VCaP (cell line): ENCODE measurements at regions not wholly inside any gene's neighbourhood (a gene's known extent, or its start where the extent isn't known, plus 50 kb on each side); places are given as distances from the start of the nearest gene placed in this dataset.
A peak's percentile ranks its signal among the peaks of the same experiment; 100 is the strongest.

ENCODE experiments used
- H3K27ac ChIP-seq: fragments of 450-650 bp; 2 replicates; pipeline ENCODE4 v1.5.1; 2017
- CTCF ChIP-seq: fragments of 450-650 bp; conservative IDR thresholded peaks from 2 replicates; pipeline ENCODE4 v1.5.1; 2017; ENCODE audit warnings: mild to moderate bottlenecking, moderate library complexity

- TF ChIP-seq CTCF: no peak
Measured at GRCh38 chr5:57396701-57397100, 85.9 kb downstream of the ACTBL2 start.

DNA sequence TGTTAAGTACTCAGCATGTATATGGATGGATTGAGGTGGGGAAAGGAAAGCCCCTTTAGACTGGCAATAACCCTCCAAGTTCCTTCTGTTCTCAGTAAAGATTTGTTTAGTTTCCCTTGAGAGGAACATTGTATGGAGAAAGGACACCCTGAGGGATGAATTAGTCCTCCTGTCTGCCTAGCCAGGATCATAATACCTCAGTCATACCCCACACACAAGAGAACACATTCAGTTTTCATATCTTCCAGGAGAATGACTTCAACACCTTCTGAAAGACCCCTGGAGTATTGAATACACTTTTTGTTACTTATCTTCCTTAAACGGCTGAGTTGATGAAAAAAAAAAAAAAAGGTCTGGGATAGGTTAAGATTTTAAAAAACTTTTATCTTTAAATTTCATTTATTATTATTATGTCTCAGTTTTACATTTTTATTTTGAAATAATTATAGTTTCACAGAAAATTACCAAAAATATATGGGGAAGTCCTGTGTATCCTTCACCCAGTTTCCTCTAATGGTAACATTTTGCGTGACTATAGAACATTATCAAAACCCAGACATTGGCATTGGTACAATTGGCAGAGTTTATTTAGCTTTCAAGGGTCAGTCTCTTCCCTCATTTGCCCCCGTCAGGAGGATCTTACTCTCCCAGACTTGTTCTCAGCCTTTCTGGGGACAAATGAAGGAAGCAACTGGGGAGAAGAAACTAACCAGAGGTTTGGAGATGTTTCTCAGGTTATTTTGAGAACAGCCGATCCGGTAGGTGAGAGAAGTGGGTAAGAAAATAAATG, 88.0 kb downstream of the ACTBL2 start:
- no peak overlapping the region for H3K27ac ChIP-seq
- no peak for TF ChIP-seq CTCF

More at GRCh38 chr5:57396701-57397100, 85.9 kb downstream of the ACTBL2 start:
- no peak overlapping the region for H3K27ac ChIP-seq

- H3K27ac ChIP-seq: no peak overlapping the region
- no peak for TF ChIP-seq CTCF
Measured at GRCh38 chr5:57386958-57387357, 95.7 kb downstream of the ACTBL2 start.

- no peak; the same call in 1 of the 2 replicates for TF ChIP-seq CTCF
- no peak overlapping the region for H3K27ac ChIP-seq
Measured at GRCh38 chr5:57383093-57383861, 99.3 kb downstream of the ACTBL2 start.

DNA sequence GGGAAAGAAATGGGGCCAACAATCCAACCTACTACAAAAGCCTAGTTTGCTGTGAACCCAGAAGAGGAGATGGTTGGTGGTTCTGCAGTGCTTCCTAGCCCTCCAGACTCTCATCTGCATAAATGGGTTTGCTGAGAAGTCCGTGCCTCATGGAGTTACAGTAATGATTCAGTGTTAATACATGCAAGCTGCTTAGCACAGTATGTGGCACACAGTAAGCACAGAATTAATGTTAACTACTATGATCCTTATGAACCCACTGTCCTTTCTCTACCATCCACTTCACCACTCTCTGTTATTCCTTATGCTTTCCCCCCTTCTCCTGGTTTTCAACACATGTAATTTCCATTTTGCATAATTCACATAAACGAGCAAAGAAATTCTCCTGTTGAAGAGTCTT, 100.0 kb downstream of the ACTBL2 start:
- H3K27ac ChIP-seq: no peak overlapping the region
- no peak for TF ChIP-seq CTCF

DNA sequence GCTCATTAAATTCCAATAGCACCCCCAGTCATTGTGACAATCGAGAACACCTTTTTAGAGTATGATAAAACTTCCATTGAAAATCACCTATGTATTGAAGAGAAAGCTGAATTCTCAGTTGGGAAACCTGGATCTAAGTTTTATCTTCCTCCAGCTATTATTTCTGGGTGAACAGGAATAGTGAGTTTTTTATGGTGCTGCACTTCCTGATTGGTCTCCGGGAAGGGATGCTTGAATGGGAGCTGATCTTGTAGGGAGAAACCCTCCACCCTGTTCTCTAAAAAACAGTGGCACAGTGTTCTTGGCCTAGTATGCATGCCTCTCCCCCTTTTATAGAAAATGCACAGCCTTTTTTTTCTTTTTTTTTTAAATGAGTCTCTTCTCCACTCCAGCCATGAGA, 112.2 kb downstream of the ACTBL2 start:
- H3K27ac ChIP-seq: peak overlapping the region; percentile 68
- TF ChIP-seq CTCF: no peak

GRCh38 chr5:57368010-57368409, 114.6 kb downstream of the ACTBL2 start:
- H3K27ac ChIP-seq: no peak overlapping the region
- TF ChIP-seq CTCF: no peak
